Endothelial cell (in vitro differentiated cells): ENCODE measurements at regions not wholly inside any gene's neighbourhood (a gene's known extent, or its start where the extent isn't known, plus 50 kb on each side); places are given as distances from the start of the nearest gene placed in this dataset.

Source experiments
- DNase-seq: peaks from one replicate; pipeline ENCODE4 v3.0.0; 2021; ENCODE audit warnings: low spot score
- H3K27ac Mint-ChIP-seq: one replicate; pipeline ENCODE4 v1.8.0; 2021; ENCODE audit warnings: mixed read lengths, inconsistent platforms; ENCODE audit not compliant: unreplicated experiment
- H3K27me3 Mint-ChIP-seq: one replicate; pipeline ENCODE4 v1.8.0; 2021; ENCODE audit warnings: mild to moderate bottlenecking, moderate library complexity, mixed read lengths, inconsistent platforms; ENCODE audit not compliant: unreplicated experiment
- H3K36me3 Mint-ChIP-seq: one replicate; pipeline ENCODE4 v1.8.0; 2021; ENCODE audit warnings: mild to moderate bottlenecking, low read depth, mixed read lengths, inconsistent platforms; ENCODE audit not compliant: unreplicated experiment
- H3K4me1 Mint-ChIP-seq: one replicate; pipeline ENCODE4 v1.8.0; 2021; ENCODE audit warnings: mild to moderate bottlenecking, mixed read lengths, inconsistent platforms; ENCODE audit not compliant: unreplicated experiment
- H3K4me3 Mint-ChIP-seq: one replicate; pipeline ENCODE4 v1.8.0; 2021; ENCODE audit warnings: mild to moderate bottlenecking, mixed read lengths, inconsistent platforms; ENCODE audit not compliant: unreplicated experiment
- H3K9me3 Mint-ChIP-seq: one replicate; pipeline ENCODE4 v1.8.0; 2021; ENCODE audit warnings: mixed read lengths, inconsistent platforms; ENCODE audit not compliant: unreplicated experiment
- CTCF ChIP-seq: fragments of 200-600 bp; sonication (generic); IDR thresholded peaks from one replicate; pipeline ENCODE4 v1.5.0; 2021; ENCODE audit warnings: antibody characterized with exemption; ENCODE audit not compliant: unreplicated experiment

- DNase-seq, result no peak
- Mint-ChIP-seq H3K4me3 (no peak overlapping the region), H3K9me3 (no peaks in the 10 kb centered on the region), H3K27me3 (no peaks in the 10 kb centered on the region), H3K4me1 (no peaks in the 10 kb centered on the region), H3K36me3 (no peaks in the 10 kb centered on the region), H3K27ac (no peak overlapping the region)
- TF ChIP-seq CTCF, result no peak
Observed at GRCh38 chr2:40851661-40852060, 399.8 kb upstream of the SLC8A1 start.

GRCh38 chr2:40859617-40860016 lies 407.7 kb upstream of the SLC8A1 start:
- no peaks in the 10 kb centered on the region for H3K4me1 Mint-ChIP-seq
- no peak overlapping the region for H3K27ac Mint-ChIP-seq
- H3K9me3 Mint-ChIP-seq, result no peaks in the 10 kb centered on the region
- no peaks in the 10 kb centered on the region for H3K36me3 Mint-ChIP-seq
- TF ChIP-seq CTCF, result no peak
- H3K4me3 Mint-ChIP-seq, result no peak overlapping the region
- no peak for DNase-seq
- H3K27me3 Mint-ChIP-seq, result no peaks in the 10 kb centered on the region

DNA sequence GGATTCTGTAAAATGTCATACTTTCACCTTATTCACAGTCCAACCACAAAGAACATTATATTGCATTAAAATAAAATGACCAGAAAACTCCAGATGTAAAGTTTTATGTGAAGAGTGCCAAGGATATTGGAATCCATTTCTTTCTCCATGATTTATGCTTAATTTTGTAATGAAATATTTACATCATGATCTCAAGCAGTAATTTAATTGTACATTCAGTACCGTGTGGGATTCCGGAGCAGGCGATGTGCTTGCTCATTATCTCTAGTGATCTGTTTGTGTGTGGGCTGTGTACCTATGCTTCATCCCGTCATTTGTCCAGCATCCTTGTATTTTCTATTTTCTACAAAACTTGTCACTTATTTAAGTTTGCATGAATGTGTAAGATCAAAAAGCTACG lies 415.9 kb upstream of the SLC8A1 start:
- Mint-ChIP-seq H3K4me1 (no peaks in the 10 kb centered on the region), H3K27ac (no peak overlapping the region), H3K27me3 (no peaks in the 10 kb centered on the region)

DNA sequence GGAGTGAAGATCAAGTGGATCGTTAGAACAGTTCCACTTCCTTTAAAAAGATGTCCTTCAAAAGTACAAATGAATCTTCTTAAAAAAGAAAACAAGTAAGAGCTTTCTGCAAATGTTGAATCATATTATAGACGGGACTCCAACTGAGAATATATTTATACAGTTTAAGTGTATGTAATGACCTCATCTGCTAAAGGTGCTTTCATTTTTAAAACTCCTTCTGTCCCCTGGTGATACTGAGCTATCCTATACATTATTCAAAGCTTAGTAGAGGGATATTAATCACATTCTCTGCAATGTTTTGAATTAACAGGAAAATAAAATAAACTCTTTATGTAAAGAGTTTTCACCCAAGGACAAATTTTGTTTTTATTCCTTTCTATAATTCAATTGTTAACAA lies 420.7 kb upstream of the SLC8A1 start:
- Mint-ChIP-seq H3K36me3 (no peaks in the 10 kb centered on the region), H3K4me1 (no peaks in the 10 kb centered on the region), H3K27me3 (no peaks in the 10 kb centered on the region), H3K27ac (no peak overlapping the region), H3K9me3 (no peaks in the 10 kb centered on the region), H3K4me3 (no peak overlapping the region)
- no peak for TF ChIP-seq CTCF
- no peak for DNase-seq

More for the DNA sequence above, 415.9 kb upstream of the SLC8A1 start:
- DNase-seq, result no peak
- no peak overlapping the region for H3K4me3 Mint-ChIP-seq
- no peaks in the 10 kb centered on the region for H3K36me3 Mint-ChIP-seq
- TF ChIP-seq CTCF, result no peak
- H3K9me3 Mint-ChIP-seq, result no peaks in the 10 kb centered on the region

DNA sequence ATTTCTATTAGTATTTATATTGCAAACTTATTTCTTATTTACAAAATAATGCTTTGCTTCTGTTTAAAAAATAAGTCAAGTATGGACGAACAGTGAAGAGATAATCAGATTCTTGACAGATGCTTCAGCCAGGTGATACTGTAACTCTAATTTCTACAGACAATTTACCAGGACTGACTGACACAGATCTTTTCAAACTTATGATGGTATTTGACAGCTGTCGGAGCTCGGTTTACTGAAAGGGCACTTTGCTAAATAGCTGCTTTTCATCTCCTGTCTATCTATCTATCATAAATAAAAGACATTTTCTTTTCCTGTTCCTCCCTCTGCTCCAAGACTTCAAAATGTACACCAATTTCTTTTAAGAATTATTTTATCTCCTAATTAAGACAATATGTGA lies 422.5 kb upstream of the SLC8A1 start:
- H3K36me3 Mint-ChIP-seq, result no peaks in the 10 kb centered on the region
- no peaks in the 10 kb centered on the region for H3K9me3 Mint-ChIP-seq
- no peaks in the 10 kb centered on the region for H3K27me3 Mint-ChIP-seq
- H3K27ac Mint-ChIP-seq, result no peak overlapping the region
- H3K4me1 Mint-ChIP-seq, result no peaks in the 10 kb centered on the region
- no peak for TF ChIP-seq CTCF
- H3K4me3 Mint-ChIP-seq, result no peak overlapping the region
- DNase-seq, result no peak
